HEK293 (cell line): ENCODE measurements at regions not wholly inside any gene's neighbourhood (a gene's known extent, or its start where the extent isn't known, plus 50 kb on each side); places are given as distances from the start of the nearest gene placed in this dataset.
"Not testable (repeated sequence)": the region's sequence is repeated elsewhere in the genome, so short reads cannot be mapped to it uniquely, and the experiment has no call there.

ENCODE experiments used
- CTCF ChIA-PET: fragments of 350-600 bp; formaldehyde crosslinking; extraction: SDS; loops from one replicate; lab custom pipeline; 2021; ENCODE audit warnings: antibody characterized with exemption; lab: Yijun Ruan, JAX
- POLR2A ChIA-PET: fragments of 300-600 bp; formaldehyde crosslinking; extraction: SDS; loops from one replicate; lab custom pipeline; 2020; ENCODE audit warnings: antibody characterized with exemption, inconsistent platforms; lab: Yijun Ruan, JAX
- H3K27ac ChIP-seq: fragments of 200-500 bp; sonication (Bioruptor generic); 2 replicates; pipeline ENCODE4 v1.5.1; 2014; ENCODE audit warnings: low read depth, low read length, control low read depth, inconsistent platforms; ENCODE audit errors: extremely low read depth
- H3K36me3 ChIP-seq, 2 experiments: fragments of 200-500 bp in 1 of 2; sonication (Bioruptor generic) in 1 of 2; 1 replicate in 1 of 2; 2 replicates in 1 of 2; pipeline ENCODE4 v1.5.1; 2014 to 2017; ENCODE audit warnings: inconsistent platforms in 2 of 2, low read length in 2 of 2; ENCODE audit not compliant: control insufficient read depth in 2 of 2, insufficient read depth in 1 of 2
- H3K4me1 ChIP-seq: fragments of 200-500 bp; sonication (Bioruptor generic); 2 replicates; pipeline ENCODE4 v1.5.1; 2014; ENCODE audit warnings: mild to moderate bottlenecking, low read length, inconsistent platforms; ENCODE audit not compliant: control insufficient read depth, insufficient read depth
- H3K4me3 ChIP-seq: 2 replicates; pipeline ENCODE4 v1.5.1; 2011; ENCODE audit warnings: low read depth, mild to moderate bottlenecking, control low read depth, low read length, moderate library complexity
- H3K9me3 ChIP-seq: fragments of 200-500 bp; sonication (Bioruptor generic); 2 replicates; pipeline ENCODE4 v1.5.1; 2014; ENCODE audit warnings: low read depth, low read length, inconsistent platforms; ENCODE audit not compliant: control insufficient read depth, insufficient read depth
- CTCF ChIP-seq: fragments of 450-650 bp; formaldehyde crosslinking; IDR thresholded peaks from 2 replicates; pipeline ENCODE4 v1.5.1; 2016; ENCODE audit warnings: missing biosample characterization, missing genetic modification characterization
- PRDM6 ChIP-seq: fragments of 450-650 bp; formaldehyde crosslinking; IDR thresholded peaks from 2 replicates; pipeline ENCODE4 v1.5.1; 2017; ENCODE audit warnings: missing biosample characterization, missing genetic modification characterization
- SCRT1 ChIP-seq: fragments of 450-650 bp; formaldehyde crosslinking; IDR thresholded peaks from 2 replicates; pipeline ENCODE4 v1.5.1; 2016; ENCODE audit warnings: missing biosample characterization, missing genetic modification characterization, borderline replicate concordance
- SETDB1 ChIP-seq: IDR thresholded peaks from one replicate; pipeline ENCODE4 v1.6.1; 2017; ENCODE audit warnings: mild to moderate bottlenecking, low read length, moderate library complexity, mixed read lengths; ENCODE audit not compliant: insufficient read length
- YY1 ChIP-seq: fragments of 450-650 bp; formaldehyde crosslinking; IDR thresholded peaks from 2 replicates; pipeline ENCODE4 v1.5.1; 2018; ENCODE audit warnings: missing biosample characterization, missing genetic modification characterization
- ZBTB20 ChIP-seq: fragments of 450-650 bp; formaldehyde crosslinking; IDR thresholded peaks from 2 replicates; pipeline ENCODE4 v1.5.1; 2016; ENCODE audit warnings: missing biosample characterization, missing genetic modification characterization
- ZBTB44 ChIP-seq: fragments of 450-650 bp; IDR thresholded peaks from 2 replicates; pipeline ENCODE4 v1.5.1; 2018; ENCODE audit warnings: missing biosample characterization, mild to moderate bottlenecking, missing genetic modification characterization
- ZBTB8A ChIP-seq: fragments of 450-650 bp; formaldehyde crosslinking; IDR thresholded peaks from 2 replicates; pipeline ENCODE4 v1.5.1; 2016; ENCODE audit warnings: missing biosample characterization, missing genetic modification characterization
- ZFP41 ChIP-seq: fragments of 450-650 bp; formaldehyde crosslinking; IDR thresholded peaks from 2 replicates; pipeline ENCODE4 v1.5.1; 2016; ENCODE audit warnings: missing biosample characterization, missing genetic modification characterization, borderline replicate concordance
- ZNF138 ChIP-seq: fragments of 450-650 bp; formaldehyde crosslinking; IDR thresholded peaks from 2 replicates; pipeline ENCODE4 v1.5.1; 2016; ENCODE audit warnings: missing biosample characterization, missing genetic modification characterization, borderline replicate concordance
- ZNF155 ChIP-seq: fragments of 450-650 bp; formaldehyde crosslinking; IDR thresholded peaks from 2 replicates; pipeline ENCODE4 v1.5.1; 2016; ENCODE audit warnings: missing biosample characterization, missing genetic modification characterization
- ZNF302 ChIP-seq: fragments of 450-650 bp; formaldehyde crosslinking; IDR thresholded peaks from 2 replicates; pipeline ENCODE4 v1.5.1; 2016; ENCODE audit warnings: missing biosample characterization, missing genetic modification characterization, low read depth
- ZNF426 ChIP-seq: fragments of 450-650 bp; formaldehyde crosslinking; IDR thresholded peaks from 2 replicates; pipeline ENCODE4 v1.5.1; 2017; ENCODE audit warnings: missing biosample characterization, missing genetic modification characterization, mild to moderate bottlenecking, inconsistent platforms, moderate library complexity
- ZNF48 ChIP-seq: fragments of 450-650 bp; formaldehyde crosslinking; IDR thresholded peaks from 2 replicates; pipeline ENCODE4 v1.5.1; 2016; ENCODE audit warnings: missing biosample characterization, missing genetic modification characterization
- ZNF529 ChIP-seq: fragments of 450-650 bp; formaldehyde crosslinking; IDR thresholded peaks from 2 replicates; pipeline ENCODE4 v1.5.1; 2017; ENCODE audit warnings: missing genetic modification characterization, missing biosample characterization; ENCODE audit not compliant: insufficient replicate concordance
- ZNF610 ChIP-seq: fragments of 450-650 bp; formaldehyde crosslinking; IDR thresholded peaks from 2 replicates; pipeline ENCODE4 v1.5.1; 2016; ENCODE audit warnings: missing biosample characterization, missing genetic modification characterization, borderline replicate concordance
- ZNF626 ChIP-seq: fragments of 450-650 bp; sonication (Bioruptor Pico); formaldehyde crosslinking; IDR thresholded peaks from 2 replicates; pipeline ENCODE4 v1.5.1; 2018; ENCODE audit warnings: missing biosample characterization, missing genetic modification characterization, inconsistent platforms
- ZNF670 ChIP-seq: fragments of 450-650 bp; formaldehyde crosslinking; IDR thresholded peaks from 2 replicates; pipeline ENCODE4 v1.5.1; 2016; ENCODE audit warnings: missing biosample characterization, missing genetic modification characterization, low read depth
- ZNF776 ChIP-seq: fragments of 450-650 bp; formaldehyde crosslinking; IDR thresholded peaks from 2 replicates; pipeline ENCODE4 v1.5.0; 2017; ENCODE audit warnings: missing biosample characterization, missing genetic modification characterization, borderline replicate concordance
- TF ChIP-seq, protein P1 (sequence below): fragments of 450-650 bp; formaldehyde crosslinking; IDR thresholded peaks from 2 replicates; pipeline ENCODE4 v1.5.1; 2017; ENCODE audit warnings: missing biosample characterization, missing genetic modification characterization

DNA sequence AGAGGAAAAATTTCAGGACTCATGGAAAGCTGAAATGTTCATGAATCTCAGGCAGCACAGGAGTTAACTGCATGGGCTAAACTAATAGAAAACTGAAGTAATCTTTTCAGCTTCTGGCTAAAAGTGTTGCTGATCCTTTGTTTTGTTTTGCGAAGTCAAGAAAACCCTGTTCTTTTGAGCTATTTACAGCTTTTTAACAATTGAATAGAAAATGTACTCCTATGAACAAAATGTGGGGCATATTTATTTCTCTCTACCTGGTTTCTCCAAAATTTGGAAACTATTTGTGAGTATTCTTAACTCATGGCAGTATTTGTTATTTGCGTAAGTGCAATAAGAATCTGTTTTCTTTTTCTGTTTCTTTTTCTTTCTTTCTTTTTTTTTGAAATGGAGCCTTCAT, 818.8 kb upstream of the CITED2 start (continued):
- TF ChIP-seq CTCF (tag by site-specific recombination) (no peak), ZNF155 (tag by site-specific recombination) (no peak), ZNF610 (no peak), ZBTB20 (tag by site-specific recombination) (no peak), ZNF529 (tag by site-specific recombination) (peak; percentile 68), ZNF626 (tag by site-specific recombination) (0 out of 2 replicates have a peak, but pooled peaks have one; percentile 68), ZNF426 (tag by site-specific recombination) (no peak)
- TF ChIP-seq, protein P1, sequence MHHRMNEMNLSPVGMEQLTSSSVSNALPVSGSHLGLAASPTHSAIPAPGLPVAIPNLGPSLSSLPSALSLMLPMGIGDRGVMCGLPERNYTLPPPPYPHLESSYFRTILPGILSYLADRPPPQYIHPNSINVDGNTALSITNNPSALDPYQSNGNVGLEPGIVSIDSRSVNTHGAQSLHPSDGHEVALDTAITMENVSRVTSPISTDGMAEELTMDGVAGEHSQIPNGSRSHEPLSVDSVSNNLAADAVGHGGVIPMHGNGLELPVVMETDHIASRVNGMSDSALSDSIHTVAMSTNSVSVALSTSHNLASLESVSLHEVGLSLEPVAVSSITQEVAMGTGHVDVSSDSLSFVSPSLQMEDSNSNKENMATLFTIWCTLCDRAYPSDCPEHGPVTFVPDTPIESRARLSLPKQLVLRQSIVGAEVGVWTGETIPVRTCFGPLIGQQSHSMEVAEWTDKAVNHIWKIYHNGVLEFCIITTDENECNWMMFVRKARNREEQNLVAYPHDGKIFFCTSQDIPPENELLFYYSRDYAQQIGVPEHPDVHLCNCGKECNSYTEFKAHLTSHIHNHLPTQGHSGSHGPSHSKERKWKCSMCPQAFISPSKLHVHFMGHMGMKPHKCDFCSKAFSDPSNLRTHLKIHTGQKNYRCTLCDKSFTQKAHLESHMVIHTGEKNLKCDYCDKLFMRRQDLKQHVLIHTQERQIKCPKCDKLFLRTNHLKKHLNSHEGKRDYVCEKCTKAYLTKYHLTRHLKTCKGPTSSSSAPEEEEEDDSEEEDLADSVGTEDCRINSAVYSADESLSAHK: no peak

- TF ChIP-seq PRDM6 (tag by site-specific recombination) (no peak), SETDB1 (peak; percentile 80)
- ChIA-PET CTCF (interaction anchor here (0.6 kb wide), 1 partner anchor 148 kb away, joined by 3 read pairs; no protein-coding TSS in a partner anchor), POLR2A (no interaction called here)
- Histone ChIP-seq H3K9me3 (no peaks in the 10 kb centered on the region), H3K27ac (no peak overlapping the region), H3K4me3 (no peak overlapping the region), H3K4me1 (no peaks in the 10 kb centered on the region), H3K36me3 (no peaks in the 10 kb centered on the region)
Measured at GRCh38 chr6:140192018-140192417, 817.6 kb upstream of the CITED2 start.

- H3K27ac ChIP-seq, H3K36me3 ChIP-seq, H3K4me3 ChIP-seq, H3K4me1 ChIP-seq, CTCF ChIA-PET, H3K9me3 ChIP-seq, POLR2A ChIA-PET: not testable (repeated sequence)
Measured at GRCh38 chr6:140189263-140189662, 814.8 kb upstream of the CITED2 start.

DNA sequence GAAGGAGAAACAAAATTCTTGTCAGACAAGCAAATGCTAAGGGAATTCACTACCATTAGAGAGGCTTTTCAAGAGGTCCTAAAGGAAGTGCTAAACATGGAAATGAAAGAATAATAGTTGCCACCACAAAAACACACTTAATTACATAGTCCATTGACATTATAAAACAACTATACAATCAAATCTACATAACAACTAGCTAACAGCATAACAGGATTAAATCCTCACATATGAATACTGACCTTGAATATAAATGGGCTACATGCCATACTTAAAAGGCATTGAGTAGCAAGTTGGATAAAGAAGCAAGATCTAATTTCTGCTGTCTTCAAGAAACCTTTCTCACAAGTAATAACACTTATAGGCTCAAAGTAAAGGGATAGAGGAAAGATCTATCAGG, 811.5 kb upstream of the CITED2 start:
- ChIA-PET CTCF (interaction anchor here (0.7 kb wide), 1 partner anchor 381 kb away, joined by 3 read pairs; no protein-coding TSS in a partner anchor), POLR2A (no interaction called here)
- Histone ChIP-seq H3K9me3 (no peaks in the 10 kb centered on the region), H3K27ac (no peak overlapping the region), H3K4me3 (no peak overlapping the region), H3K4me1 (no peaks in the 10 kb centered on the region), H3K36me3 (no peaks in the 10 kb centered on the region)
- no peak for TF ChIP-seq ZBTB44 (tag by site-specific recombination)
- TF ChIP-seq ZNF670 (tag by site-specific recombination): no peak
- no peak for TF ChIP-seq CTCF (tag by site-specific recombination)
- no peak for TF ChIP-seq SCRT1
- no peak for TF ChIP-seq ZNF776 (tag by site-specific recombination)
- TF ChIP-seq ZNF302 (tag by site-specific recombination): no peak
- no peak for TF ChIP-seq ZNF48
- no peak for TF ChIP-seq ZBTB8A (tag by site-specific recombination)
- no peak for TF ChIP-seq YY1 (tag by site-specific recombination)
- no peak for TF ChIP-seq ZFP41 (tag by site-specific recombination)
- no peak for TF ChIP-seq ZNF138
